HUES64 (cell line): ENCODE measurements at regions not wholly inside any gene's neighbourhood (a gene's known extent, or its start where the extent isn't known, plus 50 kb on each side); places are given as distances from the start of the nearest gene placed in this dataset.

Experiments
- H3K27ac ChIP-seq: 2 replicates; pipeline ENCODE4 v1.7.0; 2013; ENCODE audit warnings: low read depth, low read length, inconsistent platforms
- H3K27me3 ChIP-seq: 2 replicates; pipeline ENCODE4 v1.6.1; 2013; ENCODE audit warnings: mild to moderate bottlenecking, low read length; ENCODE audit not compliant: insufficient read depth
- H3K36me3 ChIP-seq: 2 replicates; pipeline ENCODE4 v1.6.1; 2013; ENCODE audit warnings: mild to moderate bottlenecking, low read length; ENCODE audit not compliant: insufficient read depth
- H3K4me1 ChIP-seq: 2 replicates; pipeline ENCODE4 v1.6.1; 2013; ENCODE audit warnings: mild to moderate bottlenecking, low read length, moderate library complexity; ENCODE audit not compliant: insufficient read depth
- H3K4me3 ChIP-seq: 2 replicates; pipeline ENCODE4 v1.5.1; 2013; ENCODE audit warnings: mild to moderate bottlenecking, low read length, moderate library complexity
- H3K9ac ChIP-seq: 2 replicates; pipeline ENCODE4 v1.6.1; 2013; ENCODE audit warnings: mild to moderate bottlenecking, low read depth, low read length
- H3K9me3 ChIP-seq: 2 replicates; pipeline ENCODE4 v1.6.1; 2013; ENCODE audit warnings: low read depth, low read length; ENCODE audit not compliant: insufficient read depth
- WGBS: fragments of 150-250, 120-280 bp; methylation state at CpG from one replicate; pipeline ENCODE4 v1.1.7; 2013; ENCODE audit warnings: missing lambda C conversion rate; 5-methylcytosine and 5-hydroxymethylcytosine counted together

GRCh38 chr3:18791752-18792151 lies 356.6 kb upstream of the KCNH8 start:
- H3K4me1 ChIP-seq, result no peaks in the 10 kb centered on the region
- no peaks in the 10 kb centered on the region for H3K36me3 ChIP-seq
- no peaks in the 10 kb centered on the region for H3K9me3 ChIP-seq
- H3K4me3 ChIP-seq, result no peak overlapping the region
- H3K27ac ChIP-seq, result no peak overlapping the region
- 96% methylated on average over 5 of the region's 10 CpGs for WGBS
- H3K9ac ChIP-seq, result no peak overlapping the region
- H3K27me3 ChIP-seq, result no peaks in the 10 kb centered on the region

DNA sequence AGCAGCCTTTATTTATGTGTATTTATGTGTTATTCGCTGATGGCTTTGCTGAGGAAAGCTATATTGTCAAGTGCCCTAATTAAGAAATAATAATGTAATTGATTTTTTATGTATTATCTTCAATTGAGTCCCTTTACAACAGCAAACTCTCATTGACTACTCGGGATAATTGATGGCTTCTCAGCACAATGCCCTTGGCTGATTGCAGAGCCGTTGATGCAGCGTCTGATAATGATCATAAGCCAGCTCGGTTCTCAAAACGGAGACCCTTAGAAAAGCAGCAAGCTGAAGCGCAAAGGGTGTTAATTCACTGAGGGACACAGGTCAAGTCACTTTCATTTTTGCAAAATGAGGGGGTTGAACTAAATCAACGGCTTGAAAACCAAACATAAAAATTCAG lies 357.1 kb upstream of the KCNH8 start:
- 94% methylated on average over 8 of the region's 8 CpGs for WGBS
- no peak overlapping the region for H3K9ac ChIP-seq
- H3K9me3 ChIP-seq, result no peaks in the 10 kb centered on the region
- H3K4me3 ChIP-seq, result no peak overlapping the region
- H3K27ac ChIP-seq, result no peak overlapping the region
- H3K27me3 ChIP-seq, result no peaks in the 10 kb centered on the region
- no peaks in the 10 kb centered on the region for H3K36me3 ChIP-seq
- H3K4me1 ChIP-seq, result no peaks in the 10 kb centered on the region

- H3K27ac ChIP-seq, result no peak overlapping the region
- no peaks in the 10 kb centered on the region for H3K36me3 ChIP-seq
- no peaks in the 10 kb centered on the region for H3K27me3 ChIP-seq
- H3K9me3 ChIP-seq, result no peaks in the 10 kb centered on the region
- 95% methylated on average over 2 of the region's 2 CpGs for WGBS
- H3K4me1 ChIP-seq, result no peaks in the 10 kb centered on the region
- H3K4me3 ChIP-seq, result no peak overlapping the region
- H3K9ac ChIP-seq, result no peak overlapping the region
Measured at GRCh38 chr3:18790384-18790783, 357.9 kb upstream of the KCNH8 start.

- Histone ChIP-seq H3K9me3 (no peaks in the 10 kb centered on the region), H3K36me3 (no peaks in the 10 kb centered on the region), H3K4me3 (no peak overlapping the region), H3K27ac (no peak overlapping the region), H3K9ac (no peak overlapping the region), H3K4me1 (no peaks in the 10 kb centered on the region), H3K27me3 (no peaks in the 10 kb centered on the region)
- 94% methylated on average over 1 of the region's 1 CpG for WGBS
Measured at GRCh38 chr3:18789734-18790133, 358.6 kb upstream of the KCNH8 start.

- 83% methylated on average over 1 of the region's 2 CpGs for WGBS
- Histone ChIP-seq H3K27me3 (no peaks in the 10 kb centered on the region), H3K27ac (no peak overlapping the region)
Measured at GRCh38 chr3:18787441-18787840, 360.9 kb upstream of the KCNH8 start.

GRCh38 chr3:18786650-18787323 lies 361.5 kb upstream of the KCNH8 start:
- Histone ChIP-seq H3K4me3 (no peak overlapping the region), H3K27me3 (no peaks in the 10 kb centered on the region), H3K36me3 (no peaks in the 10 kb centered on the region), H3K9ac (no peak overlapping the region), H3K4me1 (no peaks in the 10 kb centered on the region), H3K27ac (no peak overlapping the region), H3K9me3 (no peaks in the 10 kb centered on the region)
- 100% methylated on average over 1 of the region's 1 CpG for WGBS

More at GRCh38 chr3:18787441-18787840, 360.9 kb upstream of the KCNH8 start:
- Histone ChIP-seq H3K4me1 (no peaks in the 10 kb centered on the region), H3K9me3 (no peaks in the 10 kb centered on the region), H3K4me3 (no peak overlapping the region), H3K9ac (no peak overlapping the region), H3K36me3 (no peaks in the 10 kb centered on the region)

GRCh38 chr3:18782191-18782590 lies 357.1 kb upstream of the SATB1 start:
- Histone ChIP-seq H3K4me3 (no peak overlapping the region), H3K27me3 (no peaks in the 10 kb centered on the region), H3K27ac (no peak overlapping the region), H3K36me3 (no peaks in the 10 kb centered on the region), H3K4me1 (no peaks in the 10 kb centered on the region), H3K9me3 (no peaks in the 10 kb centered on the region), H3K9ac (no peak overlapping the region)
- 94% methylated on average over 2 of the region's 2 CpGs for WGBS

- no peak overlapping the region for H3K27ac ChIP-seq
- no peaks in the 10 kb centered on the region for H3K9me3 ChIP-seq
- H3K4me1 ChIP-seq, result no peaks in the 10 kb centered on the region
- H3K27me3 ChIP-seq, result no peaks in the 10 kb centered on the region
- H3K36me3 ChIP-seq, result no peaks in the 10 kb centered on the region
- 80% methylated on average over 3 of the region's 3 CpGs for WGBS
- no peak overlapping the region for H3K4me3 ChIP-seq
- H3K9ac ChIP-seq, result no peak overlapping the region
Measured at GRCh38 chr3:18780959-18781358, 355.8 kb upstream of the SATB1 start.

DNA sequence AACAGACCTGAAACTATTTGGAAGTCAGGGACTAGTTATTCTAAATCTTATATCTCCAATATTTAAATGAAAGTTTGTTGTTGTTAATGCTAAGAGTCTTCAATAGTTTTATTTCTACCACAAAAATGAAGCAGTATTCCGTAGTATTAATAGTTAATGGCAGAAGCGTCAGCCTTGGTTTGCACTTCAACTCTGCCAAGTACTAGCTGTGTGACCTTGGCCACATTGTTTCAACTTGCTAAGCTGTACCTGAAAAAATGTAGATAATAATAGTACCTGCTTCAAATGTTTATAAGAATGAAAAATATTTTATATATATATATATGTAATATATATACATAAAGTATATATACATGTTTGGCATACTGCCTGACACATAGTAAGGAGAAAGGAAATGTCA lies 354.6 kb upstream of the SATB1 start:
- 97% methylated on average over 2 of the region's 2 CpGs for WGBS
- Histone ChIP-seq H3K4me3 (no peak overlapping the region), H3K36me3 (no peaks in the 10 kb centered on the region), H3K9me3 (no peaks in the 10 kb centered on the region), H3K27me3 (no peaks in the 10 kb centered on the region), H3K27ac (no peak overlapping the region), H3K4me1 (no peaks in the 10 kb centered on the region), H3K9ac (no peak overlapping the region)

- Histone ChIP-seq H3K9ac (no peak overlapping the region), H3K36me3 (no peaks in the 10 kb centered on the region), H3K9me3 (no peaks in the 10 kb centered on the region), H3K4me3 (no peak overlapping the region), H3K27ac (no peak overlapping the region), H3K27me3 (no peaks in the 10 kb centered on the region), H3K4me1 (peaks cover 8% of the 10 kb centered on the region; the same call in 1 of the 2 replicates)
- WGBS, result 69% methylated on average over 2 of the region's 2 CpGs
Measured at GRCh38 chr3:18778598-18778997, 353.5 kb upstream of the SATB1 start.

DNA sequence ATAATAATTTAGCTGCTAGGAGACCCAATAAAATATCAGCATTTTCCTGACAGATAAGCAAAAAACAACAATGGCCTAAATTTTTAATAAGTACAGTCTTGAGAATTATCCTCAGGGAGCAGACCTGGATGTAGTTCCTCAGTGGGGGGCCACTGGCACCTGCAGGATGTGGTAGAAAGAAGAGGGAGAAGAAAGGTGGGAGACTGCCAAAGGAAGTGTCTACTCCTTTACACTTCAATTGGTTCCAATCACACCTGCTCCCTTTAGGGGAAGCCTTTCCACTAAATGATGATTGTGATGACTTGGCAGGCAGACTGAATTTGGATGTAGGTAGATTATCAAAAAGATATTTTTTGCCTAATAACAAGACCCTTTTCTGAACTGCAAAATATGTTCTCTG lies 353.0 kb upstream of the SATB1 start:
- H3K36me3 ChIP-seq, result no peaks in the 10 kb centered on the region
- no peak overlapping the region for H3K27ac ChIP-seq
- no peaks in the 10 kb centered on the region for H3K27me3 ChIP-seq
- H3K9me3 ChIP-seq, result no peaks in the 10 kb centered on the region
- no peak overlapping the region for H3K9ac ChIP-seq
- peaks cover 8% of the 10 kb centered on the region; the same call in 1 of the 2 replicates for H3K4me1 ChIP-seq
- H3K4me3 ChIP-seq, result no peak overlapping the region

GRCh38 chr3:18775501-18775900 lies 350.4 kb upstream of the SATB1 start:
- no peak overlapping the region for H3K27ac ChIP-seq
- H3K4me3 ChIP-seq, result no peak overlapping the region
- 93% methylated on average over 2 of the region's 2 CpGs for WGBS
- H3K27me3 ChIP-seq, result no peaks in the 10 kb centered on the region
- H3K4me1 ChIP-seq, result peaks cover 8% of the 10 kb centered on the region; the same call in 1 of the 2 replicates
- no peaks in the 10 kb centered on the region for H3K9me3 ChIP-seq
- H3K9ac ChIP-seq, result no peak overlapping the region
- no peaks in the 10 kb centered on the region for H3K36me3 ChIP-seq
